ENCODE measurements at regions not wholly inside any gene's neighbourhood (a gene's known extent, or its start where the extent isn't known, plus 50 kb on each side); places are given as distances from the start of the nearest gene placed in this dataset.

DNA sequence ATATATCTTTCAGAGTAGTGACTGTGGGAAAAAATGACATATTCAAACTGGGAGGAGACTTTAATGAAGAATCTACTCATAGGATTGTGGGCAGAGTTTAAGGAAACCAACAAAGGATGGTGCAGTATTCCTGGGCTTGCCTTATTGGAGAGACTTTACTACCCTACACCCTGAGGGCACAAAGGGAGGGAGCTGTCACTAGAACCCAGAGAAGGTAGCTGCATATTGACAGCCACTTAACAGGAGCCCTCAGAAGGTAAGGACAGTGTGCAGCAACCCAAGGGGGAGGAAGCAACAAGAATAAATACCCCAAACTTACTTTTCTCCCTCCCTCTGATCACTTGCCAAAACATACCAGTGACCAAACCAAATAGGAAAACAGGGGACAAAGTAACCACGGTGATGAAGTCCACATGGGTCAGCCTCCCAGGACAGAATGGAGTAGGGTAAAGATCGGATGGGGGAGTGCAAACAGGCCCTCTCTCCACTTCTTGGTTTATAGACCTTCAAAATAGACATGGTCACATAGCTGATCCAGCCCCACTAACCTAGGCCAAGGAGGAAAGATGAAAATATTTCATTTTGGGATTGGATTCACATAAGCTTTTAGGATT lies 121.8 kb upstream of the SESN3 start:
- ChIA-PET CTCF (interaction anchor here (1.1 kb wide), 1 partner anchor 31 kb away, joined by 3 read pairs; no protein-coding TSS in a partner anchor), POLR2A (no interaction called here)
- Mint-ChIP-seq H3K4me1 (ENCODE audit: low read depth) (no peaks in the 10 kb centered on the region), H3K27ac (no peak overlapping the region), H3K27me3 (ENCODE audit: low read depth) (peaks cover 2% of the 10 kb centered on the region), H3K9me3 (ENCODE audit: insufficient read depth) (peaks cover 22% of the 10 kb centered on the region), H3K4me3 (no peak overlapping the region), H3K36me3 (ENCODE audit: low read depth) (peaks cover 8% of the 10 kb centered on the region)
- DNase-seq (no peak), ATAC-seq (no peak)

DNA sequence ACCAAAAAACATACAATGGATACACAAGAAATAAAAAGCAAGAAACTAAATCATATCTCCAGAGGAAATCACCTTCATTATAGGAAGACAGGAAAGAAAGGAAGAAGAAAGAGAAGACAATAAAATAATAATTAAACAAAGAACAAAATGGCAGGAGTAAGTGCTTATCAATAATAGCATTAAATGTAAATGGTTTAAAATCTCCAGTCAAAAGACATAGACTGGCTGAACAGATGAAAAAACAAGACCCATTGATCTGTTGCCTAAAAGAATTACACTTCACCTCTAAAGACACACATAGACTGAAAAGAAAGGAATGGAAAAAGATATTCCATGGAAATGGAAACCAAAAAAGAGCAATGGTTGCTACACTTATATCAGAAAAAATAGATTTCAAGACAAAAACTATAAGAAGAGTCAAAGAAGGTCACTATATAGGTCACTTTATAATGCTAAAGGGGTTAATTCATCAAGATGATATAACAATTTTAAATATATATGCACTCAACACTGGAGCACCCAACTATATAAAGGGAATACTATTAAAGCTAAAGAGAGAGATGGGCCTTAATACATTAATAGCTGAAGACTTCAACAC lies 118.4 kb upstream of the SESN3 start:
- H3K9me3 Mint-ChIP-seq (ENCODE audit: insufficient read depth) = peaks cover 22% of the 10 kb centered on the region
- POLR2A ChIA-PET = no interaction called here
- CTCF ChIA-PET = no interaction called here
- no peak overlapping the region for H3K27ac Mint-ChIP-seq
- H3K4me3 Mint-ChIP-seq = no peak overlapping the region
- no peaks in the 10 kb centered on the region for H3K27me3 Mint-ChIP-seq (ENCODE audit: low read depth)
- H3K36me3 Mint-ChIP-seq (ENCODE audit: low read depth) = peaks cover 12% of the 10 kb centered on the region
- no peak for ATAC-seq
- no peak for DNase-seq
- H3K4me1 Mint-ChIP-seq (ENCODE audit: low read depth) = peaks cover 22% of the 10 kb centered on the region

DNA sequence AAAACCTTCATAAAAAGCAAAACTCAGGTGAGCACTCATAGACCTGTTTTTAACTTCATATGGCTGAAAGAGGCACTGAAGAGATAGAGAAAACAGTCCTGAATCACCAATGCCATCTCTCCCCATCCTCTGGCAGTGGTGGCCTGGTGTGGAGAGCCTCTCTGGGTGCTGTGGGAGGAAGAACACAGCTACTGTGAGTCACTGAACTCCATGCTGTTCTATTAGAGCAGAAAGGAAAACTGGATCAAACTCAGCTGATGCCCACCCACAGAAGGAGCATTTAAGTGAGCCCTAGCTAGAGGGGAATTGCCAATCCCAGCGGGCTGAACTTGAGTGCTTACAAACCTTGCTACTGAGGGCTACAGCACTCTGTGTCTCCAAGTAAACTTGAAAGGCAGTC lies 115.3 kb upstream of the SESN3 start:
- no peak for DNase-seq
- peak; percentile 19 for ATAC-seq
- ChIA-PET CTCF (interaction anchor here (1.0 kb wide), 1 partner anchor 194 kb away, joined by 3 read pairs; no protein-coding TSS in a partner anchor), POLR2A (interaction anchor here (0.9 kb wide), 1 partner anchor 445 kb away, joined by 4 read pairs; the partner anchor contains the start of gene CEP57)
- Mint-ChIP-seq H3K27me3 (ENCODE audit: low read depth) (no peaks in the 10 kb centered on the region), H3K4me3 (no peak overlapping the region), H3K9me3 (ENCODE audit: insufficient read depth) (peaks cover 22% of the 10 kb centered on the region), H3K36me3 (ENCODE audit: low read depth) (peaks cover 15% of the 10 kb centered on the region), H3K4me1 (ENCODE audit: low read depth) (peaks cover 35% of the 10 kb centered on the region), H3K27ac (peak overlapping the region; percentile 82)

DNA sequence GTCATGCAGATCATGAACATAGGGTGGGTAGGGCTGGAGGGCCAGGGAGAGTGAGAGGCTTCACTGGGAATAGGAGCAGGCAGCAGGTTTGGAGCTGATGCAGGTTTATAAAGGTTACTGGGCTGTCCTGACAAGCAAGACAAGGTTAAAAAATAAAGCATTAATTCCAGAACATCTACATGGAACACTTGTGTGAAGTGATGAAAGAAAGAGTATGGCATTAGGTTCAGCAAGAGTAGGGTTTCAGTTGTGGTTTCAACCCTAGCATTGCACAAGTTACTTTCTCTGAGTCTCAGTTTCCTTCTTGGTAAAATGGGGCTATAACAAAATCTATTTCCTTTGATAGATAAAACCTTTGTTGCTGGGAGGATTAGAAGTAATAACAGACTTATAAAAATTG lies 114.6 kb upstream of the SESN3 start:
- Mint-ChIP-seq H3K9me3 (ENCODE audit: insufficient read depth) (peaks cover 17% of the 10 kb centered on the region), H3K27me3 (ENCODE audit: low read depth) (no peaks in the 10 kb centered on the region), H3K4me3 (no peak overlapping the region), H3K27ac (peak overlapping the region; percentile 73), H3K4me1 (ENCODE audit: low read depth) (peaks cover 35% of the 10 kb centered on the region), H3K36me3 (ENCODE audit: low read depth) (peaks cover 15% of the 10 kb centered on the region)
- DNase-seq = no peak
- POLR2A ChIA-PET = no interaction called here
- CTCF ChIA-PET = no interaction called here
- ATAC-seq = no peak

DNA sequence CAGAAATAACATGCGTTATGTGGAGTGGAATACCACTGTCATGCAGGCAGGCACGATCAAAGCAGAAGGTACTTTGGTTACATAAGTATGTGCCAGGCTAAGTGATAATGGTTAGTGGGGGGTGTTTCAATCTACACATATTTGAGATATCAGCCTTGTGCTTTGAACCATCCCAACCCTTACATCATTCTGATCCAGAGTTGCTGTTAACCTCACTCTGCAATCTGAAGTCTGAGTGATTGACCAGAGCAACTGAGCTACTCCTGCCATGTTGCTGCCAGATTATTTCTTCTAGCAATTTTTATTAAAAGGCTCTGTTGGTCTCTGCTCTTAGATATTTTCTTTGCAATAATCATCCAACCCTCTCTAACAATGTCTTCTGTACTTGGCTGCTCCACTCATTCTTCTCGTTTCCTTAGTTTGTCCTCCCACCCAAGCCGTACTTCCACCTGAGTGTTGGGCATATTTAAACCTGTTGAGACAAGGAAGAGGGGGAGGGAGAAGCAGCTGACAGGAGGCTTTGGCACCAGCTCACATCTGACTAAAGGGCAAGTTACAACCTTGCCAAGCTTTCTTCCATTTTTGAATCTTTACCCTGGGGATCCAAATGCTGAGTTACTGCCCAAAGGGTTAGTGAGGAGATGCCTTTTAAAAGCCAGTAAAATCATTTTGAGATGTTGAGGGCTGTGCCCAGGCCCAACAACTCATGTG lies 114.1 kb upstream of the SESN3 start:
- peaks cover 16% of the 10 kb centered on the region for H3K9me3 Mint-ChIP-seq (ENCODE audit: insufficient read depth)
- DNase-seq = no peak
- peaks cover 35% of the 10 kb centered on the region for H3K4me1 Mint-ChIP-seq (ENCODE audit: low read depth)
- no peaks in the 10 kb centered on the region for H3K27me3 Mint-ChIP-seq (ENCODE audit: low read depth)
- H3K36me3 Mint-ChIP-seq (ENCODE audit: low read depth) = peaks cover 15% of the 10 kb centered on the region
- peak overlapping the region; percentile 73 for H3K27ac Mint-ChIP-seq
- no peak for ATAC-seq
- POLR2A ChIA-PET = no interaction called here
- H3K4me3 Mint-ChIP-seq = no peak overlapping the region
- CTCF ChIA-PET = no interaction called here

DNA sequence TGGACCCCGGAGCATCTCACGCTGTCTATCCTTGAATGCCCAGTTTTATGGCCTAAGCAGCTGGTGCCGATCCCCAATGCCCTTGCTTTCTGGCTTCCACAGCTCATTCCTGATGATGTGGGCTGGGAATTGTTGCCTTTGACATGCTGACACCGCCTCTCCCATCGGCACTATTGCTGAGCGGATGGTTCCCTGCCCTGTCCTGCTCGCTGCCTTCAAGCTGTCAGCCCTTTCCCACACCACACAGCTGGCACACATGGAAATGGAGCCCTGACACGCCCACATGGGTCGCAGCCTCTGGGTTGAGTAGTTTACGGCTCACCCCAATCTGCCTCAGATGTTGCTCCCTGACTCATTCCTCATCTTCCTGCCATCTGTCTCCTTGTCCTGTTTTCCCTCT lies 110.2 kb upstream of the SESN3 start:
- no peaks in the 10 kb centered on the region for H3K9me3 Mint-ChIP-seq (ENCODE audit: insufficient read depth)
- ChIA-PET CTCF (no interaction called here), POLR2A (no interaction called here)
- H3K27ac Mint-ChIP-seq = no peak overlapping the region
- ATAC-seq (no peak), DNase-seq (no peak)
- H3K4me3 Mint-ChIP-seq = no peak overlapping the region
- peaks cover 7% of the 10 kb centered on the region for H3K36me3 Mint-ChIP-seq (ENCODE audit: low read depth)
- H3K27me3 Mint-ChIP-seq (ENCODE audit: low read depth) = no peaks in the 10 kb centered on the region
- peaks cover 34% of the 10 kb centered on the region for H3K4me1 Mint-ChIP-seq (ENCODE audit: low read depth)

DNA sequence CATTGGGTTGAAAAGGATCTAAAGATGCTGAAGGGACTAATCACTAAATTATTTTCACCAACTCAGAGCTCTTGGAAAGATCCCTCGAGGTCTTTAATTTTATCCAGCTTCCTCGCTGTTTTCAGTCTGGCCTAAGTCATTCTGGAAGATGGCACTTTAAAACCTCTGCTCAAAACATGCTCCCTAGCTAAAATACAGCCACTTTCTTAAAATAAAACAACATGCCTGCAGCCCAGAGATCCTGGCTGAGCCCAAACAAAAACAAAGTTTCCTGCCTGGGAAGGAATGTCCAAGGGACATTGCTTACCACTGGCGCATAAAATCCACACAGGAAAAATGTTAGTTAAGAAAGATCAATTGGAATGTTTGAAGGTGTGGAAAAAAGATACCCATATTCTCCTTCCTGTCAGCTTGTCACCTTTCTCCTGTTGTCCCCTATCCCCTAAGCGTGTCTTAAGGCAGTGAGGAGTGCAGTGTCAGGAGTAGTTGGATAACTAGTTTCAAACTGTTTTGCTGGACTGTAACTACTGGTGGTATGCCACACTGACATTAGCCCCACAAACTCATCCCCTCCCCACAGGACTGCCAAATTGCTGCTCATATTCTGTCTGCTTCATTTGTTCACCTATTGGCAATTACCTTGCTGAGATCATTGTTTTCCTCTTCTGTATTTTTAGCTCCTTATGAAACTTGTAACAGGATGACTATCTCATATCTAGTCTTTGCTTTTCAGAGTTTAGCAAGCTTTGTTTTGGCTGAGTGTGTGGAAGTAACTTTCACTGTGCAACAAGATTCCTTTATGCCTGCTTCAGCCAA lies 108.3 kb upstream of the SESN3 start:
- ChIA-PET POLR2A (interaction anchor here (0.6 to 0.9 kb wide), 3 partner anchors 90 to 108 kb away, joined by 3 read pairs; partner anchors contain the start of gene SESN3), CTCF (interaction anchor here (0.8 to 1.8 kb wide), 5 partner anchors 8 to 366 kb away, joined by 3 to 5 read pairs (median 3); partner anchors contain the start of gene SESN3)
- Mint-ChIP-seq H3K27ac (no peak overlapping the region), H3K36me3 (ENCODE audit: low read depth) (peaks cover 4% of the 10 kb centered on the region), H3K27me3 (ENCODE audit: low read depth) (no peaks in the 10 kb centered on the region), H3K4me1 (ENCODE audit: low read depth) (peaks cover 20% of the 10 kb centered on the region), H3K9me3 (ENCODE audit: insufficient read depth) (no peaks in the 10 kb centered on the region), H3K4me3 (no peak overlapping the region)
- ATAC-seq = no peak
- DNase-seq = no peak

DNA sequence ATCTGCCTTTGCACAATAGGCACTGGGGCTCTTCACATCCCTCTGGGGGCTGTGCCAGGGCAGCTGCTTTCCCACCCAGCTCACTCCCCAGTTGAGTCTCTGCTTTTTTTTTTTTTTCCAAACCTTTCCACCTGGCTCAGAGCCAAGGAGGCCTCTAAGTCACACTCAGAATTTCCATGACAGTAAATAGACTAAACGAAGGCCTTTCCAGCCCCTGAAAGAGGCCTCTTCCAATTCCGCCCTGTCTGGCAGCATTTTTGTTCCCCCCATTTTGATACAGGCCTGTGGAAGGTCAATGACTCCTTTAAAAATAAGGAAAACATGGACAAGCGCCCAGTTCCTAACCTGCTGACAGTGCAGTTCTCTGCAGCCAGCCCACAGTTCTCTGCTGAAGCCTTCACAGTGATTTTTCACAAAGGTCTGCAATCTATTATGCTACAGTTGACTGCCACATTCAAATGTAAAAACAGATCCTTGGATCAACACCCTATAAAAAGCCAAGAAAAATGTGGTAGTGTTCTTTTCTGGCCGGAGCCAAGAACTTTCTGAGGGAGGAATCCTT lies 107.5 kb upstream of the SESN3 start:
- H3K36me3 Mint-ChIP-seq (ENCODE audit: low read depth) = peaks cover 1% of the 10 kb centered on the region
- no peaks in the 10 kb centered on the region for H3K9me3 Mint-ChIP-seq (ENCODE audit: insufficient read depth)
- CTCF ChIA-PET = interaction anchor here (0.8 to 1.8 kb wide), 6 partner anchors 8 to 367 kb away, joined by 3 to 5 read pairs (median 4); partner anchors contain the start of gene SESN3
- H3K27me3 Mint-ChIP-seq (ENCODE audit: low read depth) = no peaks in the 10 kb centered on the region
- no peak overlapping the region for H3K27ac Mint-ChIP-seq
- no peak for DNase-seq
- H3K4me3 Mint-ChIP-seq = no peak overlapping the region
- POLR2A ChIA-PET = no interaction called here
- peaks cover 17% of the 10 kb centered on the region for H3K4me1 Mint-ChIP-seq (ENCODE audit: low read depth)
- peak; percentile 5 for ATAC-seq

DNA sequence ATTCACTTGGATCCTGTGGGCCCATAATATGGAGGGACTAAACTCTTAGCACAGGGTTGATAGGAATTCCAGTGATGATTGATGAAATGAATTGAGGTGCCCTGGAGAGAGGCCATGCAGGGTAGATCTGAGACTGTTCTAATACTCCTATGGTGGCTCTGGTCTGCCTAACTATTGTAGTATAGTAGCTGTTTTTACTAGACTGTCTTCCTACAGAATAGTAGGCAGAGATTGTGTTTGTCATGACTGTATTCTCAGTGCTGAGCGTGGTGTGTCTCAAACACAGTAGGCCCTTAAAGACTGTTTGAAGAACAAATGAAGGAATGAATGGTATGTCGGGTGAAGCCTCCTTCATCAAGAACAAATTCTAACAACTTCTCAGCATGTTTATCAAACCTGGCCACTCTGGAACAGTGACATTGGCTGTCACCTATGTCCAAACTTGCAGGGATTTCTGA lies 107.0 kb upstream of the SESN3 start:
- ChIA-PET POLR2A (interaction anchor here (0.6 to 1.1 kb wide), 5 partner anchors 15 to 498 kb away, joined by 3 to 5 read pairs (median 3); partner anchors contain the start of gene SESN3), CTCF (interaction anchor here (1.5 to 1.8 kb wide), 3 partner anchors 183 to 367 kb away, joined by 4 to 7 read pairs (median 5); no protein-coding TSS in a partner anchor)
- no peak overlapping the region for H3K4me3 Mint-ChIP-seq
- peaks cover 12% of the 10 kb centered on the region for H3K4me1 Mint-ChIP-seq (ENCODE audit: low read depth)
- DNase-seq (no peak), ATAC-seq (peak; percentile 24)
- no peaks in the 10 kb centered on the region for H3K36me3 Mint-ChIP-seq (ENCODE audit: low read depth)
- H3K27me3 Mint-ChIP-seq (ENCODE audit: low read depth) = no peaks in the 10 kb centered on the region
- H3K27ac Mint-ChIP-seq = no peak overlapping the region
- no peaks in the 10 kb centered on the region for H3K9me3 Mint-ChIP-seq (ENCODE audit: insufficient read depth)

DNA sequence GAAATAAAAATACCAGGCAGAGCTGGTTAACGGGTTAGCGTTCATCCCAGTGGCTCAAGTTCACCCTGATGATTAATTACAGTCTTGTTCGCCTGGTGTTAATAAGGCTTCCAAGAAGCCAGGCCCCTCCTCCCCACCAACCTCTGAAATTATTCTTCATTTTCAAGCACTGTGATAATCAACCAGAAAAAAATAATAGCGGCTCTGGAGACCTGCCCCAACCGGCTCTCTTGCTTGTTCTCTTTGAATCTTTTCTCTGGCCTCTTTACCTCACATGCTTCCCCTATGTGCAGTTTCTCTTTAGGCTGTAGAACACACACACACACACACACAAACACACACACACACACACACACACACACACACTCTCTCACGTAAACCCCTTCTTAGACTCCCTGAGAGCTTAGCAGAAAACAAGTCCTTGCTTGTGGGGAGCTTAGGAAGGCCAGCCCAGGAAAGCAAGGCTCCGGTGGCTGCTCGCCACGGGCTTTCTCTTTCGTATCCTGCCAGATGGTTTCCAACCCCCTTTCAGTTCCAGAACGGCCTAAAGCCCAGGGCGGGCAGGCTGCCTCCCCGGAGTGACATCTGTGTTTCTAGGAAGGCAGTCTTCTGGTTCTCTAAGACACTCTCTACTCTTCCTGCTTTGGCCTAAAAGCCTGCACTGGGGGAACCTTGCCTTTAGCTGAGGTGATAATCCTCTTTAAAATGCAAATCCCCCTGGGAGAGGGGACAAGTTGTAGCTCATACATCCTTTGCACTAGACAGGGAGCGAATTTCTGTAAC lies 106.4 kb upstream of the SESN3 start:
- ChIA-PET CTCF (interaction anchor here (1.4 to 1.5 kb wide), 3 partner anchors 183 to 368 kb away, joined by 3 to 7 read pairs (median 4); no protein-coding TSS in a partner anchor), POLR2A (interaction anchor here (0.6 to 1.1 kb wide), 8 partner anchors 15 to 498 kb away, joined by 3 to 5 read pairs (median 3); partner anchors contain the start of gene SESN3)
- Mint-ChIP-seq H3K9me3 (ENCODE audit: insufficient read depth) (no peaks in the 10 kb centered on the region), H3K4me3 (no peak overlapping the region), H3K36me3 (ENCODE audit: low read depth) (no peaks in the 10 kb centered on the region), H3K27ac (no peak overlapping the region), H3K4me1 (ENCODE audit: low read depth) (peaks cover 9% of the 10 kb centered on the region), H3K27me3 (ENCODE audit: low read depth) (no peaks in the 10 kb centered on the region)
- ATAC-seq = peak; percentile 85
- DNase-seq = peak; percentile 65
